DND-41 (cell line): ENCODE measurements at regions not wholly inside any gene's neighbourhood (a gene's known extent, or its start where the extent isn't known, plus 50 kb on each side); places are given as distances from the start of the nearest gene placed in this dataset.

Experiments used
- ATAC-seq: fragments of 200-7000 bp; cut with Tn5 transposase; 3 replicates; pipeline ENCODE4 v1.9.1; 2021; ENCODE audit warnings: low read depth; ENCODE audit not compliant: insufficient read depth
- DNase-seq: peaks from one replicate; pipeline ENCODE4 v3.0.0-alpha.2; 2020
- H2AFZ ChIP-seq: 2 replicates; pipeline ENCODE4 v1.6.0; 2012; ENCODE audit warnings: low read depth, low read length
- H3K27ac ChIP-seq: 2 replicates; pipeline ENCODE4 v1.5.1; 2012; ENCODE audit warnings: low read length, inconsistent platforms
- H3K27me3 ChIP-seq: fragments of 200-600 bp; sonication (generic); 2 replicates; pipeline ENCODE4 v1.6.0; 2012; ENCODE audit warnings: low read length, mild to moderate bottlenecking, inconsistent platforms; ENCODE audit not compliant: insufficient read depth, poor library complexity
- H3K36me3 ChIP-seq: 2 replicates; pipeline ENCODE4 v1.5.1; 2012; ENCODE audit warnings: low read length, inconsistent platforms; ENCODE audit not compliant: insufficient read depth
- H3K4me1 ChIP-seq: 2 replicates; pipeline ENCODE4 v1.5.1; 2012; ENCODE audit warnings: mild to moderate bottlenecking, low read length; ENCODE audit not compliant: insufficient read depth
- H3K4me2 ChIP-seq: 2 replicates; pipeline ENCODE4 v1.6.0; 2012; ENCODE audit warnings: mild to moderate bottlenecking, moderate library complexity, low read length, inconsistent platforms; ENCODE audit not compliant: insufficient read depth
- H3K4me3 ChIP-seq, 2 experiments: fragments of 200-600 bp in 1 of 2; shearing (Covaris generic) in 1 of 2; 2 replicates each; pipeline ENCODE4 v1.5.1; 2012 to 2016; ENCODE audit warnings: inconsistent platforms in 2 of 2, low read length in 2 of 2, mild to moderate bottlenecking in 2 of 2, low read depth in 1 of 2, moderate library complexity in 1 of 2
- H3K79me2 ChIP-seq: 2 replicates; pipeline ENCODE4 v1.6.0; 2012; ENCODE audit warnings: low read length, inconsistent platforms; ENCODE audit not compliant: insufficient read depth
- H3K9ac ChIP-seq: 2 replicates; pipeline ENCODE4 v1.6.0; 2012; ENCODE audit warnings: low read depth, mild to moderate bottlenecking, inconsistent platforms, low read length, moderate library complexity
- H3K9me3 ChIP-seq: 2 replicates; pipeline ENCODE4 v1.5.1; 2012; ENCODE audit warnings: low read length, moderate library complexity, mild to moderate bottlenecking, inconsistent platforms; ENCODE audit not compliant: insufficient read depth, severe bottlenecking
- H4K20me1 ChIP-seq: 2 replicates; pipeline ENCODE4 v1.6.0; 2012; ENCODE audit warnings: low read length; ENCODE audit not compliant: insufficient read depth
- CTCF ChIP-seq: IDR thresholded peaks from 2 replicates; pipeline ENCODE4 v1.5.1; 2012; ENCODE audit warnings: borderline replicate concordance, low read length, moderate library complexity, mild to moderate bottlenecking; ENCODE audit not compliant: poor library complexity, severe bottlenecking; ENCODE audit errors: extremely low read depth
- EZH2 ChIP-seq: IDR thresholded peaks from 3 replicates; pipeline ENCODE4 v1.6.1; 2012; ENCODE audit warnings: borderline replicate concordance, low read depth, mild to moderate bottlenecking, moderate library complexity, low read length, inconsistent platforms; ENCODE audit not compliant: severe bottlenecking

GRCh38 chr6:113402544-113402943 is 454.6 kb upstream of the MARCKS start:
- Histone ChIP-seq H3K27ac (no peak overlapping the region), H3K79me2 (no peaks in the 10 kb centered on the region), H3K9me3 (no peaks in the 10 kb centered on the region), H3K4me1 (no peaks in the 10 kb centered on the region), H3K4me3 (no peak overlapping the region), H3K36me3 (no peaks in the 10 kb centered on the region), H3K9ac (no peak overlapping the region), H3K27me3 (no peaks in the 10 kb centered on the region), H3K4me2 (no peak overlapping the region), H2AFZ (no peak overlapping the region), H4K20me1 (no peaks in the 10 kb centered on the region)
- DNase-seq (no peak), ATAC-seq (no peak)
- no peak for TF ChIP-seq CTCF

- no peak overlapping the region for H2AFZ ChIP-seq
- H4K20me1 ChIP-seq: no peaks in the 10 kb centered on the region
These were observed 453.1 kb upstream of the MARCKS start for GRCh38 chr6:113403966-113404595.

GRCh38 chr6:113405326-113406047 is 451.7 kb upstream of the MARCKS start:
- H3K9ac ChIP-seq: no peak overlapping the region
- TF ChIP-seq CTCF: no peak
- TF ChIP-seq EZH2: no peak
- no peak overlapping the region for H3K4me2 ChIP-seq
- no peaks in the 10 kb centered on the region for H3K79me2 ChIP-seq
- no peaks in the 10 kb centered on the region for H3K4me1 ChIP-seq
- H3K27ac ChIP-seq: no peak overlapping the region
- no peak overlapping the region for H3K4me3 ChIP-seq
- no peaks in the 10 kb centered on the region for H4K20me1 ChIP-seq
- no peaks in the 10 kb centered on the region for H3K9me3 ChIP-seq
- DNase-seq (no peak), ATAC-seq (no peak)
- no peaks in the 10 kb centered on the region for H3K27me3 ChIP-seq
- no peak overlapping the region for H2AFZ ChIP-seq
- H3K36me3 ChIP-seq: no peaks in the 10 kb centered on the region

More at GRCh38 chr6:113403966-113404595, 453.1 kb upstream of the MARCKS start:
- TF ChIP-seq EZH2 (no peak), CTCF (no peak)
- Histone ChIP-seq H3K9me3 (no peaks in the 10 kb centered on the region), H3K27me3 (no peaks in the 10 kb centered on the region), H3K79me2 (no peaks in the 10 kb centered on the region), H3K36me3 (no peaks in the 10 kb centered on the region), H3K4me1 (no peaks in the 10 kb centered on the region), H3K4me3 (no peak overlapping the region), H3K9ac (no peak overlapping the region), H3K4me2 (no peak overlapping the region), H3K27ac (no peak overlapping the region)
- DNase-seq (no peak), ATAC-seq (no peak)
